ENCODE measurements at regions not wholly inside any gene's neighbourhood (a gene's known extent, or its start where the extent isn't known, plus 50 kb on each side); places are given as distances from the start of the nearest gene placed in this dataset.
"Not testable (repeated sequence)": the region's sequence is repeated elsewhere in the genome, so short reads cannot be mapped to it uniquely, and the experiment has no call there.

- DNase-seq: no peak
Measured at GRCh38 chr19:30856786-30857185, 484.6 kb downstream of the ZNF536 start.

GRCh38 chr19:30856376-30856775 is 484.2 kb downstream of the ZNF536 start:
- no peak for DNase-seq

- no peak for DNase-seq
Measured at GRCh38 chr19:30855442-30855841, 483.3 kb downstream of the ZNF536 start.

GRCh38 chr19:30854661-30855060 is 482.5 kb downstream of the ZNF536 start:
- DNase-seq: no peak

- no peak for DNase-seq
Measured at GRCh38 chr19:30854207-30854606, 482.0 kb downstream of the ZNF536 start.

GRCh38 chr19:30853036-30853435 is 480.9 kb downstream of the ZNF536 start:
- no peak for DNase-seq

- no peak for DNase-seq
Measured at GRCh38 chr19:30852168-30852567, 480.0 kb downstream of the ZNF536 start.

GRCh38 chr19:30851646-30852045 is 479.5 kb downstream of the ZNF536 start:
- no peak for DNase-seq

- no peak for DNase-seq
Measured at GRCh38 chr19:30848636-30849425, 476.6 kb downstream of the ZNF536 start.

- DNase-seq: no peak
Measured at GRCh38 chr19:30846102-30846501, 473.9 kb downstream of the ZNF536 start.

GRCh38 chr19:30842926-30843325 is 470.7 kb downstream of the ZNF536 start:
- DNase-seq: no peak

- no peak for DNase-seq
Measured at GRCh38 chr19:30841934-30842333, 469.8 kb downstream of the ZNF536 start.

GRCh38 chr19:30830875-30831274 is 458.7 kb downstream of the ZNF536 start:
- DNase-seq: no peak

GRCh38 chr19:30825505-30825904 is 453.3 kb downstream of the ZNF536 start:
- not testable (repeated sequence) for DNase-seq

GRCh38 chr19:30824809-30825208 is 452.6 kb downstream of the ZNF536 start:
- DNase-seq: no peak

- DNase-seq: no peak
Measured at GRCh38 chr19:30817965-30818567, 445.9 kb downstream of the ZNF536 start.

GRCh38 chr19:30817197-30817596 is 445.0 kb downstream of the ZNF536 start:
- no peak for DNase-seq

GRCh38 chr19:30815889-30816580 is 443.9 kb downstream of the ZNF536 start:
- DNase-seq: no peak

- no peak for DNase-seq
Measured at GRCh38 chr19:30812099-30812678, 440.0 kb downstream of the ZNF536 start.

GRCh38 chr19:30811397-30812098 is 439.4 kb downstream of the ZNF536 start:
- DNase-seq: no peak

- DNase-seq: no peak
Measured at GRCh38 chr19:30810726-30811125, 438.5 kb downstream of the ZNF536 start.

GRCh38 chr19:30807278-30807677 is 435.1 kb downstream of the ZNF536 start:
- DNase-seq: no peak

GRCh38 chr19:30806311-30806710 is 434.1 kb downstream of the ZNF536 start:
- DNase-seq: no peak

Data from stimulated activated CD4-positive, alpha-beta T cell treated with anti-CD3 and anti-CD28 coated beads, Interleukin-2, amount 100 ng/mL, for 24 hours (primary cell).